ENCODE measurements at regions not wholly inside any gene's neighbourhood (a gene's known extent, or its start where the extent isn't known, plus 50 kb on each side); places are given as distances from the start of the nearest gene placed in this dataset.

DNA sequence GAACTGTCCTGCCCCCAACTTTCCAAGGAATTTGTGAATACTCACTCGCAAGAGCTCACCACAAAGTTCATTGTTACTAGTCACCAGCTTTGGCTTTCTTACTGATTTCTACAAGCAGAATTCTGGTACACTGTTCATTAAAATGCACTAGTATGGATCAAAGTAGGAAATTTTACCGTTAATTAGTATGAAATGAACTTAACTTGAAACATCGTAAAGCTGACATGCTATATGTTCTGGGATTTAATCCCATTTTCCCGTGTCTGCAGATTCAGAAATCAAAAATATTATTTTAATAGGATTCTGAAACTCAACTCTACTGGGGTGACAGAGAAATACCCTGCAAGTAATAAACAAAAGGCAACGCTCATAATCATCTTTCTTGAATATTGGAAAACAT, 399.3 kb downstream of the DOK5 start:
- TF ChIP-seq POLR2A (IDR thresholded peaks at IDR 0.05; ENCODE audit: extremely low read depth, insufficient read length), result no peak
- TF ChIP-seq, protein P1, sequence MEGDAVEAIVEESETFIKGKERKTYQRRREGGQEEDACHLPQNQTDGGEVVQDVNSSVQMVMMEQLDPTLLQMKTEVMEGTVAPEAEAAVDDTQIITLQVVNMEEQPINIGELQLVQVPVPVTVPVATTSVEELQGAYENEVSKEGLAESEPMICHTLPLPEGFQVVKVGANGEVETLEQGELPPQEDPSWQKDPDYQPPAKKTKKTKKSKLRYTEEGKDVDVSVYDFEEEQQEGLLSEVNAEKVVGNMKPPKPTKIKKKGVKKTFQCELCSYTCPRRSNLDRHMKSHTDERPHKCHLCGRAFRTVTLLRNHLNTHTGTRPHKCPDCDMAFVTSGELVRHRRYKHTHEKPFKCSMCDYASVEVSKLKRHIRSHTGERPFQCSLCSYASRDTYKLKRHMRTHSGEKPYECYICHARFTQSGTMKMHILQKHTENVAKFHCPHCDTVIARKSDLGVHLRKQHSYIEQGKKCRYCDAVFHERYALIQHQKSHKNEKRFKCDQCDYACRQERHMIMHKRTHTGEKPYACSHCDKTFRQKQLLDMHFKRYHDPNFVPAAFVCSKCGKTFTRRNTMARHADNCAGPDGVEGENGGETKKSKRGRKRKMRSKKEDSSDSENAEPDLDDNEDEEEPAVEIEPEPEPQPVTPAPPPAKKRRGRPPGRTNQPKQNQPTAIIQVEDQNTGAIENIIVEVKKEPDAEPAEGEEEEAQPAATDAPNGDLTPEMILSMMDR (IDR thresholded peaks at IDR 0.05; ENCODE audit: low read depth, low read length), result no peak
